ENCODE measurements at regions not wholly inside any gene's neighbourhood (a gene's known extent, or its start where the extent isn't known, plus 50 kb on each side); places are given as distances from the start of the nearest gene placed in this dataset.

DNA sequence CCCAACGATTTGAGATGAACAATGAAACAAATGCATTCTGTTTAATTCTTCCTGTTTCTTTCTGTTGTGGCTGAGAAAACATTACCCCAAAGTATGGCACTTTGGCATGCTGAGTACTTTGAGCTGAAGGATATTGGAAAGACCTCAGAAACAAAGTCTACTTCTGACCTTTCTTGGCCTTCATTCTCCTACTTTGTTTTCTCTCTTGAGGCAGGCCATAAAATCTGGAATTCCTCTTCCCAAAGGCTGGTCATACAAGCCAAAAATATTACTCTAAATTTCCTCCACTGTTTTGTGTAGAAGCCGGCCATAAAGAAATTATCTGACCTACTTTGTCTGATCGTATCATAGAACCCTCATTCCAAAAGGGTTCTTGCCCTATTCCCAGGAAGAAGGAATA is 1048.2 kb downstream of the TECRL start:
- Histone ChIP-seq H4K20me1 (ENCODE audit: insufficient read depth, low read length) (no peaks in the 10 kb centered on the region), H3K4me3 (ENCODE audit: low read depth, low read length, poor library complexity, severe bottlenecking) (no peak overlapping the region), H3K4me1 (ENCODE audit: insufficient read depth, low read length, poor library complexity, severe bottlenecking) (no peaks in the 10 kb centered on the region), H3K79me2 (ENCODE audit: insufficient read depth, low read depth, low read length) (no peaks in the 10 kb centered on the region), H2AFZ (ENCODE audit: low read length) (no peak overlapping the region), H3K27ac (ENCODE audit: low read depth, low read length, poor library complexity, severe bottlenecking) (no peak overlapping the region), H3K9me2 (ENCODE audit: insufficient read depth, low read length) (no peaks in the 10 kb centered on the region), H3K9me3 (ENCODE audit: low read length) (no peaks in the 10 kb centered on the region), H3K36me3 (ENCODE audit: insufficient read depth, low read length) (no peaks in the 10 kb centered on the region), H3K4me2 (ENCODE audit: low read length) (no peak overlapping the region)
- ChIA-PET POLR2A (interaction anchor here (0.6 kb wide), 1 partner anchor 1723 kb away, joined by 3 read pairs; no protein-coding TSS in a partner anchor), CTCF (ENCODE audit: unreplicated experiment) (no interaction called here)
- no peak for TF ChIP-seq EZH2phosphoT487 (IDR thresholded peaks at IDR 0.05; ENCODE audit: borderline replicate concordance, low read depth, low read length)
- TF ChIP-seq, protein P1, sequence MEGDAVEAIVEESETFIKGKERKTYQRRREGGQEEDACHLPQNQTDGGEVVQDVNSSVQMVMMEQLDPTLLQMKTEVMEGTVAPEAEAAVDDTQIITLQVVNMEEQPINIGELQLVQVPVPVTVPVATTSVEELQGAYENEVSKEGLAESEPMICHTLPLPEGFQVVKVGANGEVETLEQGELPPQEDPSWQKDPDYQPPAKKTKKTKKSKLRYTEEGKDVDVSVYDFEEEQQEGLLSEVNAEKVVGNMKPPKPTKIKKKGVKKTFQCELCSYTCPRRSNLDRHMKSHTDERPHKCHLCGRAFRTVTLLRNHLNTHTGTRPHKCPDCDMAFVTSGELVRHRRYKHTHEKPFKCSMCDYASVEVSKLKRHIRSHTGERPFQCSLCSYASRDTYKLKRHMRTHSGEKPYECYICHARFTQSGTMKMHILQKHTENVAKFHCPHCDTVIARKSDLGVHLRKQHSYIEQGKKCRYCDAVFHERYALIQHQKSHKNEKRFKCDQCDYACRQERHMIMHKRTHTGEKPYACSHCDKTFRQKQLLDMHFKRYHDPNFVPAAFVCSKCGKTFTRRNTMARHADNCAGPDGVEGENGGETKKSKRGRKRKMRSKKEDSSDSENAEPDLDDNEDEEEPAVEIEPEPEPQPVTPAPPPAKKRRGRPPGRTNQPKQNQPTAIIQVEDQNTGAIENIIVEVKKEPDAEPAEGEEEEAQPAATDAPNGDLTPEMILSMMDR (conservative IDR thresholded peaks at IDR 0.05; ENCODE audit: low read length), result no peak
- intact Hi-C loops (cut with micrococcal nuclease; ENCODE audit: unreplicated experiment), result no loop called here
- no peak for DNase-seq (ENCODE audit: low spot score)
- no TSS peak for BruUV-seq (replicated peaks)

DNA sequence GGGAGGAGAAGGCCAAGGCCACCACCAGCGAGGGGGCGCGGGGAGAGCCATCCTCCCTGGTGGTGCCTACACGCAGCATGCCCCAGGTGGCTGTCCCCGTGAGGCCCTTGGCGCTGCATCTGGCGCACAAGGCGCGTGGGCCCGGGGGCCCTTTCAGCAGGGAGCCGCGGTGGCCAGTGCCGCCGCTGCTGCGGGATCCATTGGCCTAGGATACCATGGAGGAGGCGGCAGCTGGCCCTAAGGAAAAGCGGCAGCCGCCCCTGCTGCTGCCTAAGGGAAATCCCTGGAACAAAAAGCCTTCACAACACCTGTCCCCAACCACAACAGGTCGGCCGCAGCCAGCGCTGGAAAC is 1059.6 kb downstream of the TECRL start:
- Histone ChIP-seq H3K4me1 (ENCODE audit: insufficient read depth, low read length, poor library complexity, severe bottlenecking) (no peaks in the 10 kb centered on the region), H3K9me3 (ENCODE audit: low read length) (peaks cover 18% of the 10 kb centered on the region; the same call in 1 of the 2 replicates), H3K79me2 (ENCODE audit: insufficient read depth, low read depth, low read length) (no peaks in the 10 kb centered on the region), H4K20me1 (ENCODE audit: insufficient read depth, low read length) (no peaks in the 10 kb centered on the region), H3K4me2 (ENCODE audit: low read length) (no peak overlapping the region), H2AFZ (ENCODE audit: low read length) (no peak overlapping the region), H3K36me3 (ENCODE audit: insufficient read depth, low read length) (no peaks in the 10 kb centered on the region), H3K4me3 (ENCODE audit: low read depth, low read length, poor library complexity, severe bottlenecking) (no peak overlapping the region), H3K9me2 (ENCODE audit: insufficient read depth, low read length) (no peaks in the 10 kb centered on the region), H3K27ac (ENCODE audit: low read depth, low read length, poor library complexity, severe bottlenecking) (no peak overlapping the region)
- ChIA-PET CTCF (ENCODE audit: unreplicated experiment) (no interaction called here), POLR2A (no interaction called here)
- no TSS peak for BruUV-seq (replicated peaks)
- no peak for DNase-seq (ENCODE audit: low spot score)
- intact Hi-C loops (cut with micrococcal nuclease; ENCODE audit: unreplicated experiment), result no loop called here
- no peak for TF ChIP-seq EZH2phosphoT487 (IDR thresholded peaks at IDR 0.05; ENCODE audit: borderline replicate concordance, low read depth, low read length)
- TF ChIP-seq, protein P1 (conservative IDR thresholded peaks at IDR 0.05; ENCODE audit: low read length), result no peak

GRCh38 chr4:63348735-63349673 is 1060.2 kb downstream of the TECRL start:
- no peaks in the 10 kb centered on the region for H4K20me1 ChIP-seq (ENCODE audit: insufficient read depth, low read length)
- no peaks in the 10 kb centered on the region for H3K36me3 ChIP-seq (ENCODE audit: insufficient read depth, low read length)
- H3K4me2 ChIP-seq (ENCODE audit: low read length), result no peak overlapping the region
- H2AFZ ChIP-seq (ENCODE audit: low read length), result no peak overlapping the region
- DNase-seq (ENCODE audit: low spot score), result no peak
- intact Hi-C loops (cut with micrococcal nuclease; ENCODE audit: unreplicated experiment), result no loop called here
- ChIA-PET CTCF (ENCODE audit: unreplicated experiment) (no interaction called here), POLR2A (no interaction called here)
- H3K9me3 ChIP-seq (ENCODE audit: low read length), result peaks cover 17% of the 10 kb centered on the region; the same call in 1 of the 2 replicates
- no peaks in the 10 kb centered on the region for H3K9me2 ChIP-seq (ENCODE audit: insufficient read depth, low read length)
- H3K27ac ChIP-seq (ENCODE audit: low read depth, low read length, poor library complexity, severe bottlenecking), result no peak overlapping the region
- H3K79me2 ChIP-seq (ENCODE audit: insufficient read depth, low read depth, low read length), result no peaks in the 10 kb centered on the region
- no peaks in the 10 kb centered on the region for H3K4me1 ChIP-seq (ENCODE audit: insufficient read depth, low read length, poor library complexity, severe bottlenecking)
- no TSS peak for BruUV-seq (replicated peaks)
- H3K4me3 ChIP-seq (ENCODE audit: low read depth, low read length, poor library complexity, severe bottlenecking), result no peak overlapping the region
- no peak for TF ChIP-seq EZH2phosphoT487 (IDR thresholded peaks at IDR 0.05; ENCODE audit: borderline replicate concordance, low read depth, low read length)
- TF ChIP-seq, protein P1 (conservative IDR thresholded peaks at IDR 0.05; ENCODE audit: low read length), result no peak

Data from OCI-LY7 (cell line).